Prostate gland (tissue), 2 donors: ENCODE measurements at regions not wholly inside any gene's neighbourhood (a gene's known extent, or its start where the extent isn't known, plus 50 kb on each side); places are given as distances from the start of the nearest gene placed in this dataset.
"Not testable (repeated sequence)": the region's sequence is repeated elsewhere in the genome, so short reads cannot be mapped to it uniquely, and the experiment has no call there.

Source experiments
- DNase-seq: peaks from one replicate; pipeline ENCODE4 v3.0.0-alpha.2; 2019; ENCODE audit warnings: low spot score
- H3K27ac ChIP-seq, 2 donors: fragments of 200-600 bp; sonication (generic); 2 replicates each; pipeline ENCODE4 v1.5.1; 2017 to 2019
- H3K27me3 ChIP-seq: fragments of 200-600 bp; sonication (generic); replicated peaks from 2 replicates; pipeline ENCODE4 v1.5.1; 2019; ENCODE audit not compliant: insufficient read depth
- H3K36me3 ChIP-seq, 2 donors: fragments of 200-600 bp; sonication (generic); 1 replicate in 1 of 2; 2 replicates in 1 of 2; pipeline versions ENCODE4 v1.5.1 to v1.8.1; 2017 to 2019
- H3K4me1 ChIP-seq: fragments of 200-600 bp; sonication (generic); replicated peaks from 2 replicates; pipeline ENCODE4 v1.5.1; 2019
- H3K4me3 ChIP-seq, 2 donors: fragments of 200-600 bp; sonication (generic); 2 replicates each; pipeline ENCODE4 v1.5.1; 2017 to 2019
- H3K9me3 ChIP-seq: fragments of 200-600 bp; sonication (generic); 2 replicates; pipeline ENCODE4 v1.5.1; 2017
- CTCF ChIP-seq, 4 experiments: fragments of 200-600 bp in 2 of 4; fragments of 450-650 bp in 2 of 4; sonication (generic) in 2 of 4; IDR thresholded peaks; 1 replicate in 3 of 4; 2 replicates in 1 of 4; pipeline ENCODE4 v1.5.1; 2016 to 2019; ENCODE audit warnings: antibody characterized with exemption in 4 of 4, mild to moderate bottlenecking in 2 of 4, moderate library complexity in 2 of 4
- POLR2A ChIP-seq: fragments of 450-650 bp; IDR thresholded peaks from one replicate; pipeline ENCODE4 v1.6.1; 2016; ENCODE audit warnings: antibody characterized with exemption, mild to moderate bottlenecking
- POLR2AphosphoS5 ChIP-seq: sonication (generic); formaldehyde crosslinking; IDR thresholded peaks from one replicate; pipeline ENCODE4 v1.6.1; 2017; ENCODE audit warnings: antibody characterized with exemption
- WGBS: methylation state at CpG from one replicate; pipeline ENCODE4 v1.1.5; 2018; 5-methylcytosine and 5-hydroxymethylcytosine counted together
- intact Hi-C: fragments of 100-400 bp; cut with DNase I; formaldehyde crosslinking; loops from one replicate; pipeline ENCODE4 v1.14.2; 2022

DNA sequence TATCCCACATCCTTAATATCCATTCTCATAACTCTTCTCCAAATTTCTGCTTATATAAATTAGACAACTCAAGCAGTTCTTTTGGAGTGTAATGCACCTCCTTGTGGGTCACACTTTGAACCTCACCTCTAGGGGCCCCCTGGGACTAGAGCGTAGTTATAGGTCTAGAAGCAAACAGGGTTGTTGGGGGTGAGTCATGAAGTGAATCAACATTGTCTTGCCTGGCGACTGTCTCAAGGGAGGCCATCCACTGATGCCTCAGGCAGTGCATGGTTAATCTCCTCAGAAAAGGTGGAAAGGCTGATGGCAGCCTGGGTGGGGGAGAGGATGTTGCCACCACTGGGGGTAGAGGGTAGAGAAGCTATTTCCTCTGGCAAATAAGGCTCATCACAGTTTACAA, 129.1 kb downstream of the TNFRSF21 start:
- whole genome bisulfite sequencing: 93% methylated on average over 2 of the region's 2 CpGs

GRCh38 chr6:47179286-47179685, 130.4 kb downstream of the TNFRSF21 start:
- no peak for DNase-seq
- Histone ChIP-seq H3K27ac (no peak overlapping the region), H3K4me3 (no peak overlapping the region), H3K9me3 (no peaks in the 10 kb centered on the region), H3K36me3 (no peaks in the 10 kb centered on the region), H3K4me1 (no peaks in the 10 kb centered on the region), H3K27me3 (no peaks in the 10 kb centered on the region)
- intact Hi-C loops: no loop called here
- TF ChIP-seq CTCF (IDR thresholded peaks at IDR 0.05): no peak
- no peak for TF ChIP-seq POLR2AphosphoS5
- TF ChIP-seq POLR2A: no peak

More for the DNA sequence above, 129.1 kb downstream of the TNFRSF21 start:
- TF ChIP-seq CTCF (IDR thresholded peaks at IDR 0.05): no peak
- TF ChIP-seq POLR2AphosphoS5: no peak
- no peak for TF ChIP-seq POLR2A
- intact Hi-C loops: no loop called here
- H3K9me3 ChIP-seq: no peaks in the 10 kb centered on the region
- no peaks in the 10 kb centered on the region for H3K36me3 ChIP-seq
- no peak for DNase-seq
- no peak overlapping the region for H3K27ac ChIP-seq
- no peaks in the 10 kb centered on the region for H3K27me3 ChIP-seq
- H3K4me3 ChIP-seq: no peak overlapping the region
- no peaks in the 10 kb centered on the region for H3K4me1 ChIP-seq

DNA sequence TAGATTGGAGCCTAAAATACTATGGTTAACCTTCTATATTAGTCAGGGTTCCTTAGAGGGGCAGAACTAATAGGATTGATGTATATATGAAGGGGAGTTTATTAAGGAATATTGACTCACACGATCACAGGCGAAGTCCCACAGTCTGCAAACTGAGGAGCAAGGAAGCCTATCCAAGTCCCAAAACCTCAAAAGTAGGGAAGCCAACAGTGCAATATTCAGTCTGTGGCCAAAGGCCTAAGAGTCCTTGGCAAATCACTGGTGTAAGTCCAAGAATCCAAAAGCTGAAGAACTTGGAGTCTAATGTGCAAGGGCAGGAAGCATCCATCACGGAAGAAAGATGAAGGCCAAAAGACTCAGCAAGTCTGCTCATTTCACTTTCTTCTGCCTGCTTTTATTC, 133.5 kb upstream of the ADGRF1 start:
- H3K9me3 ChIP-seq: no peaks in the 10 kb centered on the region
- no peak for TF ChIP-seq POLR2A
- TF ChIP-seq CTCF (IDR thresholded peaks at IDR 0.05): no peak
- no peak for TF ChIP-seq POLR2AphosphoS5
- 97% methylated on average over 3 of the region's 3 CpGs for WGBS

DNA sequence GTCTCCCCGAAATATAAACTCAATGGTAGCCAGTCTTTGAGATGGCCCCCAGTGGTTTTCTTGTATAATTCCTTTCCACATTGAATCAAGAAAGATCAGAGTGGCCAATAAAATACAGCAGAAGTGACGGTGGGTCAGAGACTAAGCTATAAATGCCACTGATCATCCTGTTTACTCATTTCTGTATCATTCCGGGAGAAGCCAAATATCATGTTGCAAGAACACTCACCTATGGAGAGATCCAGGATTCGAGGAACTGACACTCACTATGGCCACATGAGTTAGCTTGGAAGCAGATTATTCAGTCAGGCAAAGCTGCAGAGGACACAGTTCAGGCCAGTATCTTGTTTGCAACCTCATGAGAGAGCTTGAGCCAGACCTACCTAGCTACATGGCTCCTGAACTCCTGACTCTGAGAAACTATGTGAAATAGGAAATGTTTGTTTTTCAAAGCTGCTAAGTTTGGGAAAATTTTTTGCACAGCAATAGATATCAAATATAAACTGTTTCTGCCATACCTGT, 132.4 kb upstream of the ADGRF1 start:
- no peaks in the 10 kb centered on the region for H3K36me3 ChIP-seq
- no peak overlapping the region for H3K27ac ChIP-seq
- H3K27me3 ChIP-seq: no peaks in the 10 kb centered on the region
- intact Hi-C loops: no loop called here
- H3K4me1 ChIP-seq: no peaks in the 10 kb centered on the region
- DNase-seq: no peak
- TF ChIP-seq POLR2A: no peak
- 65% methylated on average over 4 of the region's 4 CpGs for WGBS
- no peak overlapping the region for H3K4me3 ChIP-seq
- no peaks in the 10 kb centered on the region for H3K9me3 ChIP-seq

More for the DNA sequence above, 133.5 kb upstream of the ADGRF1 start:
- H3K4me1 ChIP-seq: no peaks in the 10 kb centered on the region
- H3K27ac ChIP-seq: no peak overlapping the region
- no peak for DNase-seq
- no peak overlapping the region for H3K4me3 ChIP-seq
- intact Hi-C loops: no loop called here
- H3K27me3 ChIP-seq: no peaks in the 10 kb centered on the region
- no peaks in the 10 kb centered on the region for H3K36me3 ChIP-seq

- H3K27ac ChIP-seq, H3K27me3 ChIP-seq, H3K4me1 ChIP-seq, H3K4me3 ChIP-seq, DNase-seq, H3K36me3 ChIP-seq, intact Hi-C loops, H3K9me3 ChIP-seq: not testable (repeated sequence)
- WGBS: 94% methylated on average over 4 of the region's 4 CpGs
Observed at GRCh38 chr6:47174063-47174462, 131.9 kb upstream of the ADGRF1 start.

- H3K9me3 ChIP-seq, H3K4me1 ChIP-seq, DNase-seq, intact Hi-C loops, H3K27me3 ChIP-seq, H3K4me3 ChIP-seq, H3K27ac ChIP-seq, H3K36me3 ChIP-seq: not testable (repeated sequence)
- 92% methylated on average over 3 of the region's 3 CpGs for WGBS
Observed at GRCh38 chr6:47173145-47173544, 131.0 kb upstream of the ADGRF1 start.
